Activated CD8-positive, alpha-beta memory T cell treated with anti-CD3 and anti-CD28 coated beads for 1 hour (primary cell): ENCODE measurements at regions not wholly inside any gene's neighbourhood (a gene's known extent, or its start where the extent isn't known, plus 50 kb on each side); places are given as distances from the start of the nearest gene placed in this dataset.
A peak's percentile ranks its signal among the peaks of the same experiment; 100 is the strongest.

Source experiments
- DNase-seq, 2 donors: peaks; one replicate each; pipeline ENCODE4 v3.0.0-alpha.2; 2020; ENCODE audit warnings: low read depth in 1 of 2; ENCODE audit errors: extremely low read depth in 1 of 2

DNA sequence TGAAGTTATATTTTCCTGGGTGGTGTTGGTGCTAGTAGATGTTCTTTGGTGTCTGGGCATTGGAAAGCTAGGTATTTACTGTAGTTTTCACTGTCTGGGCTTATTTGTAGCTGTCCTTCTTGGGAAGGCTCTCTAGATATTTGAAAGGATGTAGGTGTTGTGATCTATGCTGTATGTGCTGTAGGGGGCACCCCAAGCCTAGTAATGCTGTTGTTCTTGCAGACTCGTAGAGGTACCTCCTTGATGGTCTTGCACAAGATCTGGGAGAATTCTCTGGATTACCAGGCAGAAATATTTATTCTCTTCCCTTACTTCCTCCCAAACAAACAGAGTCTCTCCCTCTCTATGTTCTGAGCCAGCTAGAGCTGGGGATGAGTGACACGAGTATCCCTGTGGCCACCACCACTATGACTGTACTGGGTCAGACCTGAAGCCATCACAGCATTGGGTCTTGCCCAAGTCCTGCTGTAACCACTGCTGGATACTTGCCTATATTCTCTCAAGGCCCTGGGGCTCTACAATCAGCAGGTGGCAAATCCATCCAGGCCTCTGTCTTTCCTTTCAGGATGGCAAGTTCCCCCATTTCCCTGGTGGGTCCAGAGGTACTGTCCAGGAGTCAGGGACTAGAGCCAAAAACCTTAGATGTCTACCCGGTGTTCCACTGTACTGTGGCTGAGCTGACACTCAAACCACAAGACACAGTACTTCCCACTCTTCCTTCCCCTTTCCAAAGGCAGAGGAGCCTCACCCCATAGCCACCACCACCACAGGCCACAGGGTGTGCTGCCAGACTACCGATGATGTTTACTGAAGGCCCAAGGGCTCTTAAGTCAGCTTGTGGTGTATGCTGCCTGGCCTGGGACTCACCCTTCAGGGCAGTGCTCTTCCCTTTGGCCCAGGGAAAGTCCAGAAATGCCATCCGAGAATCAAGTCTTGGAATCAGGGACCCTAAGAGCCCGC is 195.2 kb upstream of the DPPA4 start:
- DNase-seq = peak in 1 of 2 donors; percentile 7

GRCh38 chr3:109545746-109546145 is 208.4 kb upstream of the DPPA4 start:
- DNase-seq = no peak

GRCh38 chr3:109548192-109548938 is 211.0 kb upstream of the DPPA4 start:
- no peak for DNase-seq

GRCh38 chr3:109553591-109554371 is 216.4 kb upstream of the DPPA4 start:
- DNase-seq = no peak

DNA sequence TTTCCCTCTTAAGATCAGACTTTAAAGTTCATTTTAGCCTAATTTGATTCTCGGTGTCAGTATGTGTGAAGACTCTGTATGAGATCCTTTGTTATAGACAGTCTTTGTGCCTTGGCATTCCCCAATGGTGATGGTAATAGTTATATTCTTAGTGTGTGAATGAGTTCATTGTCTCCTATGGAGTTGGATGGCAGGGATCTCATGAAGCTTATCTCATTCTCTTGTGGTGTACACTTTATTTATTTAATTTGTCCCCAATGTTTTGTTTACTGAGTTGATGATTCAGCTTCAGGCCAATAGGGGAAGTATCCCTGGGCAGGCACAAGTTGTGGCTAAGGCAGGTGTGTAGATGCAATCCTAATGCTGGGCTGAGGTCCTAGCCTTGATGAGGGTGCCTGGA is 222.0 kb upstream of the DPPA4 start:
- no peak for DNase-seq

GRCh38 chr3:109563149-109563548 is 225.8 kb upstream of the DPPA4 start:
- DNase-seq = peak in 1 of 2 donors; percentile 13

DNA sequence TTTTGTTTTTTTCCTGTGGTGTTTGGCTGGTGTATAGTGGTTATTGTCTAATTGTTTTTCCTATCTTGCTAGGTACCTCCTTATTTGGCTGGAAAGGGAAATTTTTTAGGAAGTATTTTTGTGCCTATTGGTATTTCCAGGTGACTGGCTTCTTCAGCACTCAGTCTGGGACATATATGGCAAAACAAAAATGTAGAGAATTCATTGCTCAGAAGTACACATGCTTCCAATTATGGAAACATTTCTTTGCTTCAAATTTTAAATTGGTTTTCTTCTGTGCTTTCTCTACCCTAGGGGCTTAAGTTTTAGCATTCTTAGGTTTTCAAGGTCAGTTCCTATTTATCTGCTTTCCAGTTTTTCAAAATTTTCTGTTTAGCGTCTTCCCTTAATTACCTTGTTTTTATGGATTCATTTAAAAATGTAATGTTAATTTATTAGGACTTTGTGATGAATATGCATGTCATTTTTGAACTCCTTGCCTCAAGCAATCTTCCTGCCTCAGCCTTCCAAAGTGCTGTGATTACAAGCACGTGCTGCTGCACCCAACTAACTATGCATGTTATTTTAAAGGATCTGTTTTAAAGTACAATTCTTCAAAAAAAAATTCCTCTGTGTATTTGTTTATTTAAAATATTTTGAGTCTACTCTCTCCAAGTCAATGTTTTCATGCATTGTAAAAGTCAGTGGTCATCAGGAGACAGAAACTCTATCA is 231.9 kb upstream of the DPPA4 start:
- no peak for DNase-seq

GRCh38 chr3:109570408-109570807 is 233.1 kb upstream of the DPPA4 start:
- DNase-seq = no peak

GRCh38 chr3:109572301-109572700 is 235.0 kb upstream of the DPPA4 start:
- no peak for DNase-seq

- DNase-seq = no peak
Observed at GRCh38 chr3:109596991-109597390, 259.6 kb upstream of the DPPA4 start.

- no peak for DNase-seq
Observed at GRCh38 chr3:109597444-109597843, 260.1 kb upstream of the DPPA4 start.

GRCh38 chr3:109607897-109608296 is 270.6 kb upstream of the DPPA4 start:
- no peak for DNase-seq

- DNase-seq = no peak
Observed at GRCh38 chr3:109608574-109608973, 271.2 kb upstream of the DPPA4 start.

GRCh38 chr3:109618766-109619378 is 281.5 kb upstream of the DPPA4 start:
- no peak for DNase-seq

GRCh38 chr3:109631897-109632296 is 294.6 kb upstream of the DPPA4 start:
- no peak for DNase-seq

DNA sequence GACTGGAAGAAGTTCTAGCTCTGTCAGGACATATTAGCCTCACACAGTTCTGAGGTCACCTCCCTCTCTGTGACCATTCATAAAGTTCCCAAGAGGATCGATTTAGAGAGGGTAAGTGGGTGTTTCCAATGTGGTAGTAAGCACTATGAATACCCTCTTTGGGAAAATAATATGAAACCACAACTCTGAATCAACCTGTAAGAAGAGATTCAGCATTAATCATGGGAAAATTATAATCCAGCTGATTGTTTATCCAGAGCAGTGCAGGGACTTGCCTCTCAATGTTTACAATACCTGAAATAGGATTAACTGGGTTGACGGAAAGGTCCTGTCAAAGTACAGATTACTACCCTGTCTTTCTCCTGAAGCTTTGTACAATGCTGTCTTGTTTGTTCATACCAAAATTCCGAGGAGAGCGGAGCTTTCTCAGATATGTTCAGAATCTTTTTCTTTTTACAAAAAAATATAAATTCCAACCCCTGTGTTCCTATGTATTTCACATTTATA is 302.9 kb upstream of the DPPA4 start:
- no peak for DNase-seq

- DNase-seq = no peak
Observed at GRCh38 chr3:109642025-109642424, 304.7 kb upstream of the DPPA4 start.

GRCh38 chr3:109643590-109643989 is 306.2 kb upstream of the DPPA4 start:
- DNase-seq = no peak

GRCh38 chr3:109644332-109644731 is 307.0 kb upstream of the DPPA4 start:
- no peak for DNase-seq

GRCh38 chr3:109644746-109645145 is 307.4 kb upstream of the DPPA4 start:
- no peak for DNase-seq
